ENCODE measurements at regions not wholly inside any gene's neighbourhood (a gene's known extent, or its start where the extent isn't known, plus 50 kb on each side); places are given as distances from the start of the nearest gene placed in this dataset.

GRCh38 chr5:34469971-34470370, 186.2 kb upstream of the RAI14 start:
- no peak overlapping the region for H3K4me3 ChIP-seq (ENCODE audit: low read depth, low read length)
- no peak for TF ChIP-seq CTCF (conservative IDR thresholded peaks at IDR 0.05; ENCODE audit: low read depth, low read length)
- DNase-seq (ENCODE audit: low read depth), result no peak

- DNase-seq (ENCODE audit: low read depth), result peak; percentile 85
- H3K4me3 ChIP-seq (ENCODE audit: low read depth, low read length), result no peak overlapping the region
- peak; percentile 88 for TF ChIP-seq CTCF (conservative IDR thresholded peaks at IDR 0.05; ENCODE audit: low read depth, low read length)
Observed at GRCh38 chr5:34474573-34475021, 181.5 kb upstream of the RAI14 start.

- DNase-seq (ENCODE audit: low read depth), result no peak
- no peak for TF ChIP-seq CTCF (conservative IDR thresholded peaks at IDR 0.05; ENCODE audit: low read depth, low read length)
- no peak overlapping the region for H3K4me3 ChIP-seq (ENCODE audit: low read depth, low read length)
Observed at GRCh38 chr5:34475249-34475966, 180.7 kb upstream of the RAI14 start.

GRCh38 chr5:34476941-34477565, 179.1 kb upstream of the RAI14 start:
- DNase-seq (ENCODE audit: low read depth), result no peak
- TF ChIP-seq CTCF (conservative IDR thresholded peaks at IDR 0.05; ENCODE audit: low read depth, low read length), result no peak
- H3K4me3 ChIP-seq (ENCODE audit: low read depth, low read length), result no peak overlapping the region

- TF ChIP-seq CTCF (conservative IDR thresholded peaks at IDR 0.05; ENCODE audit: low read depth, low read length), result no peak
- no peak for DNase-seq (ENCODE audit: low read depth)
- no peak overlapping the region for H3K4me3 ChIP-seq (ENCODE audit: low read depth, low read length)
Observed at GRCh38 chr5:34480810-34481528, 175.2 kb upstream of the RAI14 start.

- no peak for TF ChIP-seq CTCF (conservative IDR thresholded peaks at IDR 0.05; ENCODE audit: low read depth, low read length)
- DNase-seq (ENCODE audit: low read depth), result peak; percentile 48
- H3K4me3 ChIP-seq (ENCODE audit: low read depth, low read length), result no peak overlapping the region
Observed at GRCh38 chr5:34483442-34484033, 172.6 kb upstream of the RAI14 start.
